GM18951 (cell line): ENCODE measurements at regions not wholly inside any gene's neighbourhood (a gene's known extent, or its start where the extent isn't known, plus 50 kb on each side); places are given as distances from the start of the nearest gene placed in this dataset.

Source experiments
- POLR2A ChIP-seq: IDR thresholded peaks from 4 replicates; pipeline ENCODE4 v1.6.1; 2011; ENCODE audit warnings: mild to moderate bottlenecking; ENCODE audit not compliant: insufficient read length, insufficient read depth; ENCODE audit errors: extremely low read depth
- in situ Hi-C: fragments of 300-500 bp; cut with MboI; formaldehyde crosslinking; loops from one replicate; pipeline ENCODE4 v1.12.0; 2022; ENCODE audit warnings: low sequenced_read_pairs, mixed read lengths, inconsistent platforms; ENCODE audit not compliant: unreplicated experiment

DNA sequence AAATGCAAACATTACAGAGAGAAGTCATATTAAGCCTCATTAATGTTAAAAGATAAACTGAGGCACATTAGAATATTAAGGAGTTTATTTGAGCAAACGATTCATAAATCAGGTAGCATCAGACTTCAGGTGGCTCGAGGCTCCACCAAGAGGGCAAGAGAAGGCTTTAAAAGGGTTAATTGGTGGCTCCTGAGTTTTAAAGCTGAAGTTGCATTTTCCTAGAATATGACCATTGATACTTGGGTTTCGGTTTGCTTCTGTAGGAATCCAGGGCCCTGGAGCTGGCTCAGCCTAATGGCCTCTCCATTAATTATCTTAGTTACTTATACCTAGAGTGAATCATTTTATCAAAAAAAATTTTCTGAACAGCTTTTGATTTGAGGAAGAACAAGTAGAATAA, 123.7 kb upstream of the NABP1 start:
- in situ Hi-C loops = loop anchor here (10.0 kb wide), 1 partner anchor 611 kb away; no protein-coding TSS in a partner anchor
- no peak for TF ChIP-seq POLR2A

DNA sequence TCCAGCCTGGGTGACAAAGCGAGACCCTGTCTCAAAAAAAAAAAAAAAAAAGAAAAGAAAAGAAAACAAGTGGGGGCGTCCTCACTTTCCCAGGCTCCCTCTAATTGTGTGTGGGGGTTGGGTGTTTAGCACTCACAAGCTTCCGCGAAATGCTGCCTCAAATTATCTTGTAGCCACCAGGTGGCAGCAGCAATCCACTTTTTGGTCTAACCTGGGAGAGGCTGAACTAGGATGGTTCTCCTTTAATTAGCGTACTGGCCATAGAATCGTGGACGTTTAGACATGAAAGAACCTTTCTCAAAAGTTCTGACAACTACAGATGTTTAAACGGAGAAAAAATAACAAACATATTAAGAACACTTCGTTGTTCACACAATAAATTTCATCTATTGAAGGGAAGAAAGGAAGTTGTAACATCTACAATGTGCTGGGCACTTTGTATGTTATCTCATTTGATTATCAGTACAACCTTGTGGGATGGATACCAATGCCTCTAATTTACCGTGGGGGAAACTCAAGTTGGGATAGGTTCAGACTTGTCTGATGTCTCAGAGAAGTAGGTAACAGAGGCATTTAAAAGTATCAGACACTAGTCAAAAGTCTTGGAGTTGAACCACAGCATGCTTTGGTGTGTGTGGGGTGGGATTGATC, 122.7 kb upstream of the NABP1 start:
- in situ Hi-C loops = loop anchor here (10.0 kb wide), 1 partner anchor 610 kb away; no protein-coding TSS in a partner anchor
- no peak for TF ChIP-seq POLR2A

DNA sequence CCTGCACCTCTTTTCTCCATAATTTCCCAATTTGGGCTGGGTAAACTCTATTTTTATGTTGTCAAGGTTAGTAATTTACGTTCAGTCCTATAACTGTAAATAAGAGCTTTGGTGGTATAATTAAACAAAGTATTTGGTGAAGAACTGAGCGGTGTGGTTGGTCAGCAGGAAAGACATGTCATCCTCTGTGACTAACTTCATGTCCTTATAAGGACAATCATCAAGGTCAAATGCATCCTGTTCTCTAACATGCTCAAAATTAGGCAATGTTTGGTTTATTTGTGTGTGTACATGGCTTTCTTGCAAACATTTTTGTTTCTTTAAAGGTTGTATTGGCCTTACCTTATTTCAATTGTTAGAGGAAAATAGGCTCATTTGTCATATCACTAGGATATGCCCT, 121.5 kb upstream of the NABP1 start:
- no peak for TF ChIP-seq POLR2A
- in situ Hi-C loops = loop anchor here (10.0 kb wide), 1 partner anchor 608 kb away; no protein-coding TSS in a partner anchor

- in situ Hi-C loops = loop anchor here (10.0 kb wide), 1 partner anchor 607 kb away; no protein-coding TSS in a partner anchor
- TF ChIP-seq POLR2A = no peak
Observed at GRCh38 chr2:191557841-191558240, 120.1 kb upstream of the NABP1 start.

- in situ Hi-C loops = loop anchor here (10.0 kb wide), 1 partner anchor 605 kb away; no protein-coding TSS in a partner anchor
- no peak for TF ChIP-seq POLR2A
Observed at GRCh38 chr2:191559569-191559968, 118.4 kb upstream of the NABP1 start.

DNA sequence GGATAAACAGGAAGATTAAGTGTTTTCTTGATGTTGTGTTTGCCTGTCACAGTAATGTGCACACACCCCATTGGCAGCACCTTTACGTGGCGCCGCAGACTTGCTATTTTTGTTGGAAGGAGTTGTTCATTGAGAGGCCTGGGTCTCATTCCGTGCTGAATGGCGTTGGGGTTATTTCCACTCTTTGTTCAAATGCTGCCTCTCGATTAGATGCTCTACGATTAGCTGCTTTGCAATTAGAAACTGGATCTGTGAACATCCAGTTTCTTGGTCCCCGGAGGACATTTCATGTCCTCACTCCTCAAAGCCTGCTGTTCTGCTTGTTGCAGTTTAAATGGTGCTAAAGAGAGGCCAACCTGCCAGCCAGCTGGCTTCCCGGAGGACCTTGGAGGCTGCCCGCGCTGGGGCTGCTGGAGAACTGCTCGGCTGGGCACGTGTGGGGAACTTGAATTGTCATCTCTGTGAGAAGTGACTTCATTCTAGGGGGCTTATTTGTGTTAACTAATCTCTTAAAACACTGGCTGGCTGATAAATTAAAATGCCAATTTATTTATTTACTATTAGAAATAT, 117.4 kb upstream of the NABP1 start:
- TF ChIP-seq POLR2A = no peak
- in situ Hi-C loops = no loop called here

GRCh38 chr2:191565120-191565519, 112.8 kb upstream of the NABP1 start:
- TF ChIP-seq POLR2A = no peak

DNA sequence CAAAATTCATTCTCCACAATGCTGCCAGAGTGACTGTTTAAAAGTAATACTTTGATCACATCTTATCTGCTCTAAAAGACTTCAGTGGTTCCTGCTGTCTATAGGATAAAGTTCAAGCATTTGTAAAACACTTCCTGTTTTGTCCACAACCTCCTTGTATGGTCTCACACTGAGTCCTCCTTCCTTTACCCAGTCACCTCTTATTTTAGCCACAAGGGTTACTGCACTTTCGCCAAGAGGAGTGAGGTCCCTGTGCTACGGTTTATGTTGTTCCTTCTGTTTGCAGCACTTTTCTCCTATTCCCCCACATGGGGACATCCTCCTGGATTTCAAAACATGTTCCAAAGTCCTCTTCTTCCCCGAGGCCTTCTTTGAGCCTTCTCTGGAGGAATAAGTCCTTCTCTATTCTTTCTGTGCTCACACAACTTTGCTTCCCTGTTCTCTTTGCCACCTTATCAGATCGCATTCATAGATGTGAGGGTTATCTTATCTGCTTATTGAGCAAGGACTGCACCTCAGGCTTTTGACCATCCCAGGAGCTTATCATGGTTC, 112.2 kb upstream of the NABP1 start:
- in situ Hi-C loops = loop anchor here (5.0 kb wide), 1 partner anchor 127 kb away; no protein-coding TSS in a partner anchor
- TF ChIP-seq POLR2A = no peak

More at GRCh38 chr2:191565120-191565519, 112.8 kb upstream of the NABP1 start:
- in situ Hi-C loops = loop anchor here (5.0 kb wide), 1 partner anchor 127 kb away; no protein-coding TSS in a partner anchor

DNA sequence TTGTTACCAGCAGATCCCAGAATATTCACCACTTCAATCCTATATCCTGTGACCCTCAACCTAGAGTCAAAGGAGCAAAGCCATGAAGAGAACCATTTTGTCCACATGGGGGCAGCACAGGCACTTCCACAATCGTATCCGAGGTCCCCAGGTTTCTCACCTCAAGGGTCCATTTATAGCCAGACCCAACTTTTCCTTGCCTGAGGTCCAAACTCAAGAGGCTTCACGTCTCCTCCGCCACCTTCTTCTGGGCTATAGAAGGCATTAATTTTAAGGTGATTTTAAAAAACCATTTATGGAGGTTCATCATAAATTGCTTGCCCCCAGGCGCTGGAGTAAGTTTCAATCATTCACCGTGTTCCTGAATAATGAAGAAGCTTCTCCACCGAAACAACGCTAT, 111.6 kb upstream of the NABP1 start:
- no peak for TF ChIP-seq POLR2A
- in situ Hi-C loops = loop anchor here (5.0 kb wide), 1 partner anchor 126 kb away; no protein-coding TSS in a partner anchor

GRCh38 chr2:191567206-191567605, 110.7 kb upstream of the NABP1 start:
- no peak for TF ChIP-seq POLR2A
- in situ Hi-C loops = loop anchor here (5.0 kb wide), 1 partner anchor 125 kb away; no protein-coding TSS in a partner anchor

- in situ Hi-C loops = loop anchor here (5.0 kb wide), 1 partner anchor 123 kb away; no protein-coding TSS in a partner anchor
- TF ChIP-seq POLR2A = no peak
Observed at GRCh38 chr2:191569025-191569424, 108.9 kb upstream of the NABP1 start.

DNA sequence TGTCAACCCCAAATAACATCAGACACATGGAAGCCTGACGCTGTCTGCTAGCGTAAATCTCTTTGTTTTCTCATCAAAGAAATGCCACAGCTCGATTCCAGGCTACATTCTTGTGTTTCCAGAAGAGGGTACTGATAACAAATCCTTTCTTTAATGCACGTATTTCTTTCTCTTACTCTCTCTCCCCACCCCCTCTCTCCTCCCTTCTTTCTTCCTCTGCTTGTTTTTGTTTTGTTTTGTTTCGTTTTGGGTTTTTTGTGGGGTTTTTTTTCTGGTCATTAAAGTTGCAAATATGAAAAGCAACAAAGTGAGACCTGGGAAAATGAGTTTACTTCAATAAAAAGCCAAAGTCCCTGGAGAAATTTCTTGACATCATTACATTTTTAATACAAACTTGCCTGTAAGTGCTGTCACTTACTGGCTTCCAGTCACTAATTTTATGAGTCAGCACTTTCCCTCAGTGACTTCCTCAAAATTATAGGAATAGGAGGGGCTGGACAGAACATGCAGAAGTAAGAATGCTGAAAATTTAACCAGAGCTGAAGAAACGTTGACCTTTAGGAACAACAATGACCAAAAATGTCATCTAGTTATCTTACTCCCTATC, 106.7 kb upstream of the NABP1 start:
- in situ Hi-C loops = no loop called here
- no peak for TF ChIP-seq POLR2A

GRCh38 chr2:191572319-191572718, 105.6 kb upstream of the NABP1 start:
- in situ Hi-C loops = no loop called here
- TF ChIP-seq POLR2A = no peak
